Nephron progenitor cell (in vitro differentiated cells): ENCODE measurements at regions not wholly inside any gene's neighbourhood (a gene's known extent, or its start where the extent isn't known, plus 50 kb on each side); places are given as distances from the start of the nearest gene placed in this dataset.
"Not testable (repeated sequence)": the region's sequence is repeated elsewhere in the genome, so short reads cannot be mapped to it uniquely, and the experiment has no call there.

Experiments used
- DNase-seq: peaks from one replicate; pipeline ENCODE4 v3.0.0; 2021
- H3K27ac Mint-ChIP-seq: 2 replicates; pipeline ENCODE4 v1.8.0; 2021; ENCODE audit warnings: mild to moderate bottlenecking, moderate library complexity, mixed read lengths
- H3K27me3 Mint-ChIP-seq: 2 replicates; pipeline ENCODE4 v1.8.0; 2021; ENCODE audit warnings: mild to moderate bottlenecking, low read depth, mixed read lengths; ENCODE audit not compliant: poor library complexity
- H3K36me3 Mint-ChIP-seq: 2 replicates; pipeline ENCODE4 v1.8.0; 2021; ENCODE audit warnings: low read depth, mixed read lengths
- H3K4me1 Mint-ChIP-seq: 2 replicates; pipeline ENCODE4 v1.8.0; 2021; ENCODE audit warnings: mixed read lengths
- H3K4me3 Mint-ChIP-seq: 2 replicates; pipeline ENCODE4 v1.8.0; 2021; ENCODE audit warnings: mild to moderate bottlenecking, moderate library complexity, mixed read lengths
- H3K9me3 Mint-ChIP-seq: 2 replicates; pipeline ENCODE4 v1.8.0; 2021; ENCODE audit warnings: mild to moderate bottlenecking, moderate library complexity, mixed read lengths
- CTCF ChIP-seq: fragments of 200-600 bp; sonication (generic); IDR thresholded peaks from 2 replicates; pipeline ENCODE4 v1.5.0; 2021; ENCODE audit warnings: antibody characterized with exemption

DNA sequence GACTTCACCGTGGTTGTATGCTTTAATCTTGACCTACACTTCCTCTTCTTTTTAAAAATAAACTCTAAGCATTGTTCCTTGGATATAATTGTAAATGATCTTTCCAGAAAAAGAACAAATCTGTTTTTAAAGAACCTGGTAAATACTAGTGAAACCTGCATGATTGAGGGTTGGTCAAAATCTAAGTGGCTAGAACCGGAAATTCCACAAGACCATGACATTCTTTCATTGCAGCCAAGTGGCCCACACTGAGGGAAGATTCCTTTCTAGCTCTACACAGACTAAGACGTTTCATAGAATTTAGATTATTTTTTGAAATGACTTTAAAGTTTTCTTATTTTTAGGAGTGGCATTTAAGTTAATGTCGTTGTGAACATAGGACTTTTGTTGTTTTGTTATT, 356.7 kb downstream of the NYAP2 start:
- DNase-seq = no peak
- no peaks in the 10 kb centered on the region for H3K9me3 Mint-ChIP-seq
- H3K4me3 Mint-ChIP-seq = no peak overlapping the region
- H3K36me3 Mint-ChIP-seq = no peaks in the 10 kb centered on the region
- TF ChIP-seq CTCF = no peak
- H3K4me1 Mint-ChIP-seq = no peaks in the 10 kb centered on the region
- H3K27ac Mint-ChIP-seq = no peak overlapping the region
- H3K27me3 Mint-ChIP-seq = no peaks in the 10 kb centered on the region

DNA sequence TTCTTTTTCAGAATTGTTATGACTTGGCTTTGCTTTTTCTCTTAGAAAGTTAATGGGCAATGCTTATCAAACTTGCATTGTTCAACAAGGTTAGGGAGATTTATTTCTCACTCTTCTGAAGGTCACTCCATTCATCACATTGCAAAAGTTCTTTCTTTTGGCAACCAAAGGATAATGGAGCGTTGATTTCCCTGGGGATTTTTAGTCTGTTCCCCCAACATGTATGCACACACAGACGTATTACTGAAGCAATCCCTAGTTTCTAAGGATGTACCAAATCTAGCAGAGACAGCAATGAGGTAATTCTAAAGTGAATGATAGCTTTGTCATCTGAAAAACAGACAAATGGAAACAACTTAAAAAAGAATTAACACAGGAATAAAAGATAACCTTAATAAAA, 349.1 kb downstream of the NYAP2 start:
- no peak overlapping the region for H3K4me3 Mint-ChIP-seq
- DNase-seq = no peak
- TF ChIP-seq CTCF = no peak
- peaks cover 5% of the 10 kb centered on the region for H3K27me3 Mint-ChIP-seq
- H3K4me1 Mint-ChIP-seq = no peaks in the 10 kb centered on the region
- H3K27ac Mint-ChIP-seq = no peak overlapping the region
- H3K9me3 Mint-ChIP-seq = peaks cover 13% of the 10 kb centered on the region
- no peaks in the 10 kb centered on the region for H3K36me3 Mint-ChIP-seq

GRCh38 chr2:225743996-225744395, 344.5 kb downstream of the NYAP2 start:
- H3K36me3 Mint-ChIP-seq, H3K4me1 Mint-ChIP-seq, H3K4me3 Mint-ChIP-seq, DNase-seq, H3K27me3 Mint-ChIP-seq, H3K27ac Mint-ChIP-seq: not testable (repeated sequence)
- peaks cover 16% of the 10 kb centered on the region for H3K9me3 Mint-ChIP-seq

GRCh38 chr2:225742487-225742886, 343.0 kb downstream of the NYAP2 start:
- Mint-ChIP-seq H3K4me1 (no peaks in the 10 kb centered on the region), H3K27me3 (peaks cover 2% of the 10 kb centered on the region), H3K36me3 (no peaks in the 10 kb centered on the region), H3K9me3 (peaks cover 16% of the 10 kb centered on the region), H3K27ac (no peak overlapping the region), H3K4me3 (no peak overlapping the region)
- DNase-seq = no peak
- TF ChIP-seq CTCF = no peak

DNA sequence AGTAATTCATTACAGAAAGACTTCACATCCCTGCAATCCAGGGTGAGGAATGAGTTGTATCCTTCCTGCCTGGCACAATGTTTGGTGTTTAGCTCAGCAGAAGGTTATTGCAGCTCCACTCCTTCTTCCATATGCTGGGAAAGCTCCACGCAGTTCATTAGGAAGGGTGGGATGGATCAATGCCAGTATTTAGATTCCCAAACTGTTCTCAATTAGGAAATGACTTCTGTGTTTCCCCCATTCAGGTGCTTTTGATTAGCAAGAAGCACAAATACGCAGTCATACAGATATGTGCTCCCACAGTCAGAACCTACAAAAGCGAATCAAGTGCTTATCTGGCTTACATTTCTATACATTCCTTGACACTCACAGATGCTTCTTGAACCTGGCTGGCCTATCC, 340.6 kb downstream of the NYAP2 start:
- no peak for TF ChIP-seq CTCF
- H3K36me3 Mint-ChIP-seq = no peaks in the 10 kb centered on the region
- peaks cover 9% of the 10 kb centered on the region for H3K9me3 Mint-ChIP-seq
- H3K27ac Mint-ChIP-seq = no peak overlapping the region
- peaks cover 2% of the 10 kb centered on the region for H3K27me3 Mint-ChIP-seq
- H3K4me1 Mint-ChIP-seq = no peaks in the 10 kb centered on the region
- DNase-seq = no peak
- H3K4me3 Mint-ChIP-seq = no peak overlapping the region

- Mint-ChIP-seq H3K9me3 (peaks cover 6% of the 10 kb centered on the region), H3K36me3 (no peaks in the 10 kb centered on the region), H3K4me1 (no peaks in the 10 kb centered on the region), H3K27me3 (no peaks in the 10 kb centered on the region), H3K4me3 (no peak overlapping the region), H3K27ac (no peak overlapping the region)
- TF ChIP-seq CTCF = no peak
- no peak for DNase-seq
Observed at GRCh38 chr2:225739328-225739727, 339.8 kb downstream of the NYAP2 start.
